IPS-11a (cell line): ENCODE measurements at regions not wholly inside any gene's neighbourhood (a gene's known extent, or its start where the extent isn't known, plus 50 kb on each side); places are given as distances from the start of the nearest gene placed in this dataset.
"Not testable (repeated sequence)": the region's sequence is repeated elsewhere in the genome, so short reads cannot be mapped to it uniquely, and the experiment has no call there.

Experiments used
- H3K4me3 ChIP-seq: one replicate; pipeline ENCODE4 v1.5.1; 2013; ENCODE audit warnings: low read depth, low read length, control low read depth

DNA sequence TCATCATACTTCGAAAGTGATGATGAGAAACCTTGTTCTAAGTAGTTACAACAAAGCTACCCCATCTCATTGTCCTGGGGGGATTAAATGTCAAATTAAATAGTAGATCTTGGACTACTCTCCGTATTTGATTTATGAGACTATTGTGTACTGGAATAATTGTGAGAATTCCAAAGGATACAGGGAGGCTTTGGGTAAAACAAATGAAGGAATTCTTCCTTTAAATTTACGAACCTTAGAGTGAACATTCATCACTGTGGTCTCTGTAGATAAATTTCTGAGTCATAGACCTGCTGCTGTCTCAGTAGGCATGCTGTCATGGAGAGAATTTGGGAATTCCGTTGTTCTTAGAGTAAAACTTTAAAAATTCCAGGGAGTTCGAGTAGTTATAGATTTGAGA is 836.2 kb downstream of the DNAH5 start:
- no peak overlapping the region for H3K4me3 ChIP-seq

DNA sequence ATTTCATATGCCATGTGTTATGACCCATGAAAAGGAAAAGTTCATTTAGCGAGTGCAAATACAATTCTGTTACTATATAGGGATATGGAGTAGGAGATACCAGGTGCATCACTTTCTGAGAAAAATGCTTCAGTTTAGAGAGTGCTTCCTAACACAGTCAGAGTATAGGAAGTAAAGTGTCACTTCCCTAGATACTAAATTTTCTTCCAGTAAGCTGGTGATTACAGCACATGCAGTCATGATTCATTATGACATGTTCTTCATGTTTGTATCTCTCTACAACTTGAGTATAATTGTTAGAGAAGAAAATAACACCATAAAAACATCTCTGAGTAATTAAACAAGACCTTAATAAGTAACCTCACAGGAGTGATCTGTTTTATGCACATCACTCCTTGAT is 837.0 kb downstream of the DNAH5 start:
- no peak overlapping the region for H3K4me3 ChIP-seq

DNA sequence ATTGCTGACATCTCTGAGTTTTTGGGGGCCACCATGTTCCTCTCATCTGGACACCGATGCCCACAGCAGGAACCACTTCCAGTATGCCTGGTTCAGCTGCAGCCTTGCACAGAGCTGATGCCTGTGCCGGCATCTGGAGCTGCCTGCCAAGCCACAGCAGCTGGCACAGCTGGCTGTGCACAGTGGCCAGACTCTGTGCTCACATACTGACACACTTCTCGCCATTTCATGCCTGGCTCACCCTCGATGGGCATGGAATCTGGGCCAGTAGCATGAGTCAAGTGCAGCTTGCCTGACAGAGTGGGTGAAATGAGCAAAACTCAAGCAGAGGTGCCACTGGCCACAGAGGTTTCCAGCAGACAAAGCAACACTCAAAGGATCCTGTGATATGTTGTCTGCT is 863.4 kb downstream of the DNAH5 start:
- no peak overlapping the region for H3K4me3 ChIP-seq

DNA sequence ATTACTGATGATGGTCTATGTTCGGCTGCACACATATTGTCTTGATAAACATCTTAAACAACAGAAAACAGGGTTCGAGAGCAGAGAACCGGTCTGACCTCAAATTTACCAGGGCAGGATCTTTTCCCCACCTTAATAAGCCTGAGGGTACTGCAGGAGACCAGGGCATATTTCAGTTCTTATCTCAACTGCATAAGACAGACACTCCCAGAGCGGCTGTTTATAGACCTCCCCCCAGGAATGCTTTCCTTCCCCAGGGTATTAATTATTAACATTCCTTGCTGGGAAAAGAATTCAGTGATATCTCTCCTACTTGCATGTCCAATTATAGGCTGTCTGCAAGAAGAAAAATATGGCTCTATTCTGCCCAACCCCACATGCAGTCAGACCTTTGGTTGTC is 871.6 kb downstream of the DNAH5 start:
- not testable (repeated sequence) for H3K4me3 ChIP-seq

DNA sequence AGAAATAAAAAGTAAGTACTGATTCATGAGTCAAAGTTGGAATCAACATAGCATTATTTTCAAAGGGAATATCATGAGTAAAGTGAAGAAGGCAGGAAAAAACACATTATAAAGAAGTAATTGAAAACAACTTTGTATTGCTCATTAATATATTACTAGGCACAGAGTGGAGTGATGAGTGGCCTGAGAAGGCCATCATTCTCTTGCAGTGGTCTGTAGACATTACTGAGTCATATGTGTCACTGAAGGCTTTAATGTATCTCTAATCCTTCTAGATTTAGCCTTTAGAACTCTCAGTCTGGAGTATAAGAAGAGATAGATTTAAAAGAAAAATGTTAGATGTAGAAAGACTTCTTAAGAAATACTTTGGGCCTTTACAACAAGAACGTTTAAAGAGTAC is 881.4 kb downstream of the DNAH5 start:
- H3K4me3 ChIP-seq, result no peak overlapping the region

DNA sequence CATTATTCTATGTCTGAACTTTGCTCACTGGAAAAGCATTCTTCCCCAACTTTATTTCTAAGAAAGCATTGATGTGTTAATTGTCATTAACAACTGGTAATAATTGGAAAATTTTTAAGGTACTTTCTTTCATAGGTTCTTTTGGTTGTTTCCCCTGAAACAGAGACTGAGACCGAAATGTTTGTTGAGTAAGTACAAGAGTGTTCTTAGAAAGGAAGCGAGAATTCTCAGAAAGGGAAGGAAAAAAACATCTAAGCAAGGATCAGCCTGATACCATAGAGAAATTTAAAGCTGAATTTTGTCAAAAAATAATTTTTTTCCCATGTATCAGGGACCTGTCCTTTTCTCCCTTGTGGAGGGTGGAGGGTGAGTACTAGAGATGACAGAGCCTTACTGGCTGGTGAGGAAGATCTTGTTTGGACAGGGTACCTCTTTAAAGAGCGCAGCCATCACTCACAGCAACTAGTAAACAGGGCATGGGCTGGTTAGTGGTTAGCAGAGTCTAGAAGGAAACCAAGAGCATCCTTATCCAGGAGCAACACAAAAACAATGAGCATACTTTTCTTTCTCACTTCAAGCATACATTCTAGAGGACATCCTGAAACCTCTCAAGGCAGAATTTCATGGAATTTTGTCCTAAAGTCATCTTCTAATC is 898.5 kb downstream of the DNAH5 start:
- H3K4me3 ChIP-seq, result no peak overlapping the region

DNA sequence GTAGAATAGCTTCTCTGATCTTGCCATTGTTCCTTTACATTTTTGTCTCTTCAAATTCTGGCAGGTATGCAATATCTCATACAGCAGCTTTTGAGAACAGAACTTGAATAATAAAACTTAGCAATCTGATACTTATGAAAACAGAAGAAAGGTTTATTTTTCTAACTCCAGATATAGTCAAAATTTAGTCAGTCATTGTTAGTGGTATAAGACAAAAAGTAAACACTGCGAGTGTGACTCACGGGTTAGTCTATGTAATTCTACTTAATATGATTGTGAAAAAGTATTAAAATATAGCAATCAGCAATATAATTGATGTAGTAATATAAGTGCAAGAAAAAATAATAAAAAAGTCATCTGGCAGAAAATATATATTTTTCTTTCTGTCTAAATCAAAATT is 910.4 kb downstream of the DNAH5 start:
- no peak overlapping the region for H3K4me3 ChIP-seq

DNA sequence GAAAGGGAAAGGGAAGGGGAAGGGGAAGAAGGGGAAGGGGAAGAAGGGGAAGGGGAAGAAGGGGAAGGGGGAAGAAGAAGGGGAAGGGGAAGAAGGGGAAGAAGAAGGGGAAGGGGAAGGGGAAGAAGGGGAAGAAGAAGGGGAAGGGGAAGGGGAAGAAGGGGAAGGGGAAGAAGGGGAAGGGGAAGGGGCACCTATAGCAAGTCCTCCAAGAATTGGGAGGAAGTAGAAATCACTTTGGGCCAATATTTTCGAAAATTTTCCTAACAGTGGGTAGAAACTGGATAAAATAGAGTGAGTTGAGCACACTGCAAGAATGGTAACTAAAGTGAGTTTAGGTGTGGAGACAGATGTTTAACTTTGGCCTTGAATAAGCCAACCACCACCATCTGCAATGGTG is 915.3 kb downstream of the DNAH5 start:
- H3K4me3 ChIP-seq, result no peak overlapping the region

DNA sequence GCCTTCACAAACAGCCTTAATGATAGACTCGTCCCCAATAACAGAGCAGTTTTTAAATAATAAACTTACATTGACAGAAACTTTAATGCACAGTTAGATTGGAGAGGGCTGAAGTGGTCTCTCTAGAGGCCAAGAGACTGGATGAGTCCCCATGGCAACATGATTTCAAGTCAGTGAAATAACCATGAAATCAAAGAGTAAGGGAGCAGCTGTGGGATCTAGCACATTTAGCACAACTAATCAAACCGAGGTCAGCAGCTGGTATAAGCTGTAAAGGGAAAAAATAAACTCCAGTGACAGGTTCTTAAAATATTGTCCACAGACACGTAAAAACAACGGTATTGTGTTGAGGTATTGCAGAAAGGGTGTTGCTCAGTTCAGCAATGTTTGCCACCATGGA is 916.6 kb downstream of the DNAH5 start:
- H3K4me3 ChIP-seq, result no peak overlapping the region

DNA sequence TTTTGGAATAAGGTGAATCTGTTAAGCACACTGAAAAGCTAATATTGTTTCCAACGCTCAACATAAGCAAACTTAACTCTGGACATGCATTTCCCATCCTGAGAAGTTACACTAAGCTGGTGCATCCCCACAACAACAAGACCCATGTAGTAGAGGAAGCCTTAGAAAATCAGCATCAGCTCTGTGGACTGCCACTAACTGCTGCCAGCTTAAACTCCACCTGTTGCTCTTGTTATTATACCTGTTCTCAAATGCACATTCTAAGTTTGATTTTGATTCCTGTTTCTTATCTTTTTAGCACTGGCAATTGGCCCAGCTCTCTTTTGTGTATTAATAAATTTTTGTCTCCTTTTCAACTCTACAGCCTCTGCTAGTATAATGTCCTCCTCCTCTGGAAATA is 924.8 kb downstream of the DNAH5 start:
- no peak overlapping the region for H3K4me3 ChIP-seq

DNA sequence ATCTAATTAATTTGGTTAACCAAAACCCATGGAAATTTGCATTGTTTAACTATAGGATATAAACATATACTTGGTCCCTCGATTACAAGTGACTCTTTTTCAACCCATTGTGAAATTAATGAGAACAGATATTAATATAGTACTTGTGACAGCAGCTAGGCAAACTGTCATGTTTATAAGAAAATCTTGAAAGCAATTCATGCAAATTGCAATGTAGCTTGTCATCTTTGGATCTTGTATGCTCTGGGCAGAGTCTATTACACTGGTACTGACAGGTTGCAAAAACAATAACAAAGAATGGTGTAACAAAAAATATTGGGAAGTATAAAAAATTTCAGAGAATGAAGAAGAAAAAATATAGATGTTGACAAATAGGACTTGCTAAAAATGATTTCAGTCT is 941.0 kb downstream of the DNAH5 start:
- H3K4me3 ChIP-seq, result no peak overlapping the region

DNA sequence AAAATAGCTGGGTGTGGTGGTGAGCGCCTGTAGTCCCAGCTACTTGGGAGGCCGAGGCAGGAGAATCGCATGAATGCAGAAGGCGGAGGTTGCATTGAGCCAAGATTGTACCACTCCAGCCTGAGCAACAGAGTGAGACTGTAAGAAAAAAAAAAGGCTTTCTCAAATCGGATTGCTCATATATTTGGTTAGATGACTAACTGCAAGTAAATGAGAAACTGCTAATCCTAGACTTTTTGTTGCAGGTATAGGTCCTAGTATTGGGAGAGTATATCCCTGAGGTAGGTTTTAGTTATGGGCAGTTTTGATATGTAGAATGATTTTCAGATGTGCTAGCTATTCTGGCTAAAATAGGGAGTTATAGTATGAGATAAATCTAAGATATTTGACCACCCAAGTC is 944.8 kb downstream of the DNAH5 start:
- no peak overlapping the region for H3K4me3 ChIP-seq

DNA sequence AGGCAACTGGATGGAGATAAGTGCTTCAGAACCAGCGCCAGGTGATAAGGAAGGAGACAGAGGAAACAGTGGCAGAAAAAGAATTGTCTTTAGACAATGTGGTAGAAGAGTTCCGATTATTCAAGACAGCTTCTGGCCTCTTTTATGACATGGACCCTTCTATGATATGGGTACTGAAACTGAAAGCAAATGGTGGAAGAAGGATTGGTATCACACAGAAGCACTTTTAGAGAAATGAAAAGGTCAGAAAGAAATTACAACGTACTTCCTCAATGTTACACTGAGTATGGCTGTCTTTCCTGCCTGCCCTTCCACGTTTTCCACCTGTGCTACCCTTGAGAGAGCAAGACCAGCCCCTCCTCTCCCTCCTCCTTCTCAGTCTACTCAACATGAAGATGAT is 959.3 kb downstream of the DNAH5 start:
- no peak overlapping the region for H3K4me3 ChIP-seq

DNA sequence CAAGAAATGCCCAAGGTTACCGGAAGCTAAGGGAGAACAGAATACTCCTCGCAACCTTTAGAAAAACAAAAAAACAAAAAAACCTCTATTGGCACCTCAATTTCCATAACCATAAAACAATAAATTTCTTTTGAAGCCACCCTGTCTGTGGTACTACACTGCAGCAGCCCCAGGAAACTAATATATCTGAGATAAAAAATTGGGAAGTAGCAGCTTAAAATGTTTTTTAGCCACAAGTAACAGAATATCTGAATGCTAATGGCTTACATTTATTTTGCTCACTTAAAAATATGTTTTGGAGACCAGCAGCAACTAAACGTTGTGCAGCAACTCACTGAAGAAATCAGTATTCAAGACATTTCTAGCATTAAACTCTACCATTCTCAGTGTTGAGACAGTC is 969.6 kb downstream of the DNAH5 start:
- no peak overlapping the region for H3K4me3 ChIP-seq

DNA sequence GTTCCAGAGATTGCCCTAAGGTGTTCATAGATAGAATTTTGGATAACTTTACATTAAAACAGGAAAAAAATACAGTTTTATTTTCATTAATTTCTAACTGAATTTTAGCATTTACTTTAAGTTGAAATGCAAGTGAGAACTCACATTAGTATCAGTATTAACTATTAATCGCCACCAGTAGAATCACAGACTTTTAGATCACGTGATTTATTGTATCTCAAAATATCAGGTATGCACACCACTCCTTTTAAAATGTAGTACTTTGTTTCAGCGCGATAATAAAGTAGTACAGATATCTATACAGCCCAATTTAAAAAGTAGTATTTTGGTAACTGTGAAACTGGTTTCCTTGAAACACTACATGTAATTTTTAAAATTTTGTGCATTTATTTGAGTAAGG is 978.7 kb downstream of the DNAH5 start:
- H3K4me3 ChIP-seq, result no peak overlapping the region

DNA sequence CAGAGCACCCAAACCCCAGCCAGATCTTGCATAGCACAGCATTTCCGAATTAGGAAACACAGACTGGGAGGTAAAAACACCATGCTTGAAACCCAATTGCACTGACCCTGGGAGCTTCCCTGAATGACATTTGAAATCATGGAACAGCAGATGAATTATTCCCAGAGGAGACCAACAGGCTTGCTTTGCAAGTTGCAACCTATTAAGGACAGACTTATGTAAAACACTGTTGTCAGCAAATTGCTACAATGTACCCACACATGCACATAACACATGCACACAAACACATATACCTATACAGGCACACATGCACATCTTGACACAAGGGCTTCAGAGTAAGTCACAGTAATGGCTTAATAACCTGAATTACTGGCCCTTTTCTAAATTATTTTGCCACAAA is 984.8 kb downstream of the DNAH5 start:
- H3K4me3 ChIP-seq, result no peak overlapping the region

DNA sequence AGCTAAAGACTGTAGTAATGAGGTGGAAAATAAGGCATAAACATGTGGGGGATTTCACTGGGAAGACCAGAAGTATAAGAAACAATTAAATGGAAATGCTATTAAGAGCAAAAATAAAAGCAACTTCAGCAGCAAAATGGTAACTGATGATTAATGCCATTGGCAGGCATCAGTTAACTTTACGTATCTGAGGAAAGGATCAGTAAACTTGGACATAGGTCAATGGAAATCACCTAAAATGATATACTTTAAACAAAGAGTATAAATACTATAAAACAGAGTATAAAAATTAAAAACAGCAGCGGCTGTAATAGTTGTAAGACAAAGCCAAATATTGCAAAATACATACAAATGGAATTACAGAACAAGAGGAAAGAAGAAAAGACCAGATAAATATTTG is 992.1 kb downstream of the DNAH5 start:
- H3K4me3 ChIP-seq, result no peak overlapping the region

DNA sequence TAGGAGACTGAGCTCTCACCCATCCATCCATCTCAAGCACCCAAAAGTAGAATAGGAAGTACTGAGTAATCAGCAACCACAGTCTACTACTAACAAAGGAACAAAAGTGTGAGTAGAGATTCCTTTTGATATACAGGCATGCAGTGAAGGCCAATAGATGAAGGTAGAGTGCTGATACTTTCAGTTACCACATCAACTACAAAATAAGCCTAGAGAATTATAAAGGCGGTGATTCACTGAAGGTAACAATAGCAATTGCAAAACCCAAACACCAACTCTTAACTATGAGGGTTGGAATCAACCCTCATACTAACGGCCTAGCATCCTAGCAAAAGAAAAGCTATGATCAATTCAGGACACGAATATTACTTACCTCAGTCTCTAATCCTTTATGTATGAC is 992.6 kb downstream of the DNAH5 start:
- H3K4me3 ChIP-seq, result no peak overlapping the region

DNA sequence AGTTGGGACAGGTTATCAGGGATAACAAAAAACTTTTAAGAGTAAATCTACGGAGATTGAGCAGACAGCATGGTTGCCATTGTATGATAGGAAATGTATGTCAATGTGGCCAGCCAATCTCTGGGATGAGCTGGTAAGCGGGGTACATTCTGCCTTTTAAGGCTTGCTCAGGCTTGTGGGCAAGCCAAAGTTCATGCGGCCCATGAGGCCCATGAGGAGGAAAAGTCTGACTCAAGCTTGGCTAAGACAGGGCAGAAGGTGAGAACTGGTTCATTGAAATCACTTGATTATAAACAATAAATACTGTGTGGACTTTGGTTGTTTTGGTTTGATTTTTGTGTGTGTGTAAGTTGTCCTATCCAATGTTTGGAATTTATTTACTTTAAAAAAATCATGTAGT is 997.1 kb downstream of the DNAH5 start:
- no peak overlapping the region for H3K4me3 ChIP-seq

DNA sequence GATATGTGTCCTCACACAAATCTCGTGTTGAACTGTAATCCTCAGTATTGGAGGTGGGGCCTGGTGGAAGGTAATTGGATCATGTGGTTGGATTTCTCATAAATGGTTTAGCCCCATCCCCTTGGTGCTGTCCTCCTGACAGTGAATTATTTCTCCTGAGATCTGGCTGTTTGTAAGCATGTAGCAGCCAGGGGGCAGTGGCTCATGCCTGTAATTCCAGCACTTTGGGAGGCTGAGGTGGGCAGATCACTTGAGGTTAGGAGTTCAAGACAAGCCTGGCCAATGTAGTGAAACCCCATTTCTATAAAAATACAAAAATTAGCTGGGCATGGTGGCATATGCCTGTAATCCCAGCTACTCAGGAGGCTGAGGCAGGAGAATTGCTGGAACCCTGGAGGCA is 999.0 kb downstream of the DNAH5 start:
- H3K4me3 ChIP-seq, result not testable (repeated sequence)

DNA sequence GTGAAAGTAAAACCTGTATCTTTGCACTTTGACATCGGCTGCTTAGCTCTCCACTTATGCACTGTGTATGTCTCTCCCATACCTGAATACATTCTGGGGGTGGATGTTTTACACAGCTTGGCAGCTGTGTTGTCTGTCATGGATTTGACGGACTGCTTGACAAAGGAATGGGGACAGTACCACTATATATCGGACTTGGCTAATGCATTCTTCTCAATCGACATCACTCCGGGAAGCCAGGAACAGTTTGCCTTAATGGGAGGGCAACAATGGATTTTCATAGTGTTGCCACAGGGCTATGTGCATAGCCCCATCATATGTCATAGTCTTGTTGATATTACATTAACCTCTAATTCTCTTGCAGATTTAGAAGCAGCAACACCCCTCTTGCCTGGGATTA is 1008.3 kb downstream of the DNAH5 start:
- no peak overlapping the region for H3K4me3 ChIP-seq

DNA sequence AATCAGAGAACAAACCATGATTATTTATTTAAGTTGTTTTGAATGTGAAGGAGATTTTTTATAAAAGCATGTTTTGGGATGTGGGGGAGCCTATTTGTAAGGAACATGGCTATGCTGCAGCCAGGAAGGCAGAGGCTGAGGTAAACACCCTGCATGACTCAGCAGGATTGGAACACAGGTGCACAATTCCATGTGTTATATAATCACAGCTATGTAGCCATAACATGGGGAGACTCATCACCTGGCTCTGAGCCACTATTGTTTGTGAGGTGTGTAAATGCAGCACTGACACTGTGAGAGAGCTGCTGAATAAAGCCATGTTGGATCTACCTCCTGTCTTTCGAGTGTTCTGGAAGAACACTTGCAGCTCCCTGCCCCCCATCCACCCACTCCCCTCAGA is 1009.8 kb downstream of the DNAH5 start:
- H3K4me3 ChIP-seq, result no peak overlapping the region

DNA sequence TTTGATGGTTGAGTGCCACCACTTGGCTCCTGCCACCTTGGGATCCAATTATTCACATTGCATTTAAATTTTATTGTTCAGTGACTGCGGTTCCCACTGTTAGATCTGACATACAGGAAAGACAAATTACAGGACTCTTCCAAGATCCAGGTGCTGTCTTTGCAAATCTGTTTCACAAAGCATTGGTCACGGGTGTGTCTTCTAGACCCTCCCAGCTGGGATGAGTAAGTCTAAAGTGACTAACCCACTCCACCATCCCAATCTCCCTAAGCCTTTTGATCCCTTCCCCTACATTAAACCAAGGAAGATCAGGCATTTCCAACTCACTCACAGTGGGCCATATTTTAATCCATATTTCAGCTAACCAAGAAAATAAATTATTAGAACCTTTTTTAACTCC is 1016.3 kb upstream of the CTNND2 start:
- no peak overlapping the region for H3K4me3 ChIP-seq

DNA sequence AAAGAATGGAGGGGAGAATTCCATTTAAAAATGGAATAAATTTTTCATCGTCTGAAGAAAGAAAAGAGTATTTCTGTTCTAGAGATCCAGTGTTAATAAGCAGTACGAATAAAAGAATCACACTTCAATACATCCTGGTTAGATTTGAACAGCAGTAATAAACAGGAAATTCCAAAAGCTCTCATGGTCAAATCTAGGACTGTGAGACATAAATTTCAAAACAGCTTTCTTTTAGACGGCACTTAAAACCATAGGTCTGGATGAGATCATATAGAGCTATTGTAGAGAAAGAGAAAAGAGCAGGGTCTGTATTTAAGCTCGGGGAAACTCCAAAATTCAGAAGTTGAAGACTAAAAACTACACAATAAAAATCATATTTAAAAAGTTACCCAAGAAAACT is 1006.9 kb upstream of the CTNND2 start:
- no peak overlapping the region for H3K4me3 ChIP-seq
